HK-2 (cell line): ENCODE measurements at regions not wholly inside any gene's neighbourhood (a gene's known extent, or its start where the extent isn't known, plus 50 kb on each side); places are given as distances from the start of the nearest gene placed in this dataset.
"Not testable (repeated sequence)": the region's sequence is repeated elsewhere in the genome, so short reads cannot be mapped to it uniquely, and the experiment has no call there.

Experiments
- DNase-seq: peaks from one replicate; pipeline ENCODE4 v3.0.0-alpha.2; 2018; ENCODE audit not compliant: unreplicated experiment

GRCh38 chr4:179278647-179279046, 1836.4 kb upstream of the AGA start:
- no peak for DNase-seq

DNA sequence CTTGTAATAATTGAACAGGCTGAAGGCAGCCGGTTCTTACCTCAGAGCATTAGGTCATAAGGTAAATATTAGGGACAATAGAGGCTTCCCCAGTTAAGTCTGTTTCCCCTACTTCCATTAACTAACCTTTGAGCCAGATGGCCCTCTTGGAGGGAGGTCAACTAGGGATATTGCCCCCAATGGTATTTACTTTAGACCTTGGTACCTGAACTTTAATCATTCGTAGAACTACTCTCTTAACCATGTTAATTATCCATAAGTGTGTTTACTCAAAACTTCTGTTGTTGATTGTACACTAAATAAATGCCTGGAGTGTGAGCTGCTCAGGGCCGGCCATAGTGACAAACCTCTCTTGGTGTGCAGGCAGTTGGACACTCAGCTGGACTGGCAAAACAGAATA, 1843.5 kb upstream of the AGA start:
- no peak for DNase-seq

GRCh38 chr4:179291657-179292056, 1849.4 kb upstream of the AGA start:
- DNase-seq = no peak

DNA sequence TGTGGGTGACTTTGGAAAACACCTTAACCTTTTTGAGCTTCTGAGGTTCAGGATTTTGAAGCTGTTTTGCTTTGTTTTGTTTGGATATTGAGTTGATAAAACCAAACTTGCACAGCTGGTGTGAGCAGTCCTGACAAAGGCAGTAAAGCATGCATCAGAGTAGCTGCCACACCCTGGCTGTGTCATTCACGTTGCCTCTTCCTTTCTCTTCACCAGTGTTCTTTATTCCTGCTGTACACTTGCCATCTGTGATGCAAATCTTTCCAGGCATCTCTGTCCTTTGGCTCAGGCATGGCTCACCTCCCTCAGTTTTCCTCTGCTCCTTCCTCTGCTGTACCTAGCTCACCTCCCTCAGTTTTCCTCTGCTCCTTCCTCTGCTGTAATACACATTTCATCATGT, 1850.2 kb upstream of the AGA start:
- no peak for DNase-seq

- DNase-seq = peak; percentile 31
These were observed 1865.3 kb upstream of the AGA start for GRCh38 chr4:179307297-179308136.

GRCh38 chr4:179313823-179314222, 1871.6 kb upstream of the AGA start:
- DNase-seq = no peak

- no peak for DNase-seq
These were observed 1882.9 kb upstream of the AGA start for GRCh38 chr4:179325181-179325580.

GRCh38 chr4:179328627-179329026, 1886.4 kb upstream of the AGA start:
- no peak for DNase-seq

DNA sequence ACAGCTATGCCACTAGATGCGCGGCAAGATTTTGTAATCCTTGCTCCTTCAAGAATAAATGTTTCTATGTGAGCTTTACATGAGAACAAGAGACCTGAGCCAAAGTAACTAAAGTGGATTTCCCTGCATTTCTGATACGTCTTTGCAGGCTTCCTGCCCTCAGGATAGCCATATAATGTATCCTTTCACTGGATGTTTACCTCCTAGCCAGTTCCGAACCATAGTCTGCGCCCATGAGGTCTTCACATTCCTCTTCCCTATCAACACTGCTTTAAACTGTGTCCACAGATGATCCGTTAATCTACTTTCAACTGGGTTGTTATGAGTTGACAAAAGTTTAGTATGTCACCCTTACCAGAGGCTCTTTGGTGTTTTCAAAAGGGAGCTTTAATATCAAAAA, 1889.1 kb upstream of the AGA start:
- no peak for DNase-seq

DNA sequence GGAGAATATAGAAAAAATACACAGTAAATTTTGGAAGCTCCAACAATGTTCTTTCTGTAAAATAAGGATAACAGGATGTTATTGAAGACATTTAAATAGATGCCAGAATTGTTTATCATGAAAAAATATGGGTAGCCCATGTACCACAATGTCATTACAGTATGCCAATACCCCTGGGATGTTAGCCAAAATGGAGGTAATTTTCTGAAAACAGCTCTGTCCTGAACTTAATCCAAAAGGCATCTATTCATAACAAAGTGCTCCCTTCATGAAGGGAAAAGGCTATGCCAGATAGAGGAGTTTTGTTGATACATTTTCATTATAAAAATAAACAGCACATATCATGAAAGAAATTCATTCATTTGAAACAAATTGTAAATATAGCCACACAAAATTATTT, 1902.6 kb upstream of the AGA start:
- no peak for DNase-seq

DNA sequence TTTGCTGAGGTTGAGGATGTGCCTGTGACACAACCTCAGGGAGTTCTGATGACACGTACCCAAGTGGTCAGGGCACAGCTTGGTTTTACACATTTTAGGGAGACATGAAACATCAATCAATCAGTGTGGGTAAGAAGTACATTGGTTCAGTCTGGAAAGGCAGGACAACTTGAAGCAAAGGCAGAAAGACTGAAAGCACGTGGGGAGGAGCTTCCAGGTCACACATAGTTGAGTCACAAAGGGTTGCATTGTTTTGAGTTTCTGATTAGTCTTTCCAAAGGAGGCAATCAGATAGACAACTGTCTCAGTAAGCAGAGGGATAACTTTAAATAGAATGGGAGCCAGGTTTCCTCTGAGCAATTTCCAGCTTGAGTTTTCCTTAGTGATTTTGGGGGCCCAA, 1910.0 kb upstream of the AGA start:
- DNase-seq = no peak

DNA sequence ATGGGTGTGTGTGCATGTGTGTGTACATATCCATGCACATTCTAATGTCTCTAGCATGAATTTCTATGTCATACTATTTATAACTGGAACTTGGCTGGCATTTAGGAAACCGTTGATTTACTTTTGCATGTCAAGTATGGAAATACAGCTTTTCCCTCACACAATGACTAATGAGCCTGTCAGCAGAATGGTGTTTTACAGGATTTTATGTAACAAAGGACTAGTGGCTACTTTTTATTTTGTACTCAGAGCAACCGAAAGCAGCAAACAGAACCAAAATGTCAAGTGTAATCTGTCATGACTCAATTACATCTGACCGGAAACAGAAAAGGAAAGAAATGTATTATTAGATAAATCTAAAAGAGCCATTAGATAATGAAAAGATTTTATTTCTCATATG, 1911.5 kb upstream of the AGA start:
- no peak for DNase-seq

DNA sequence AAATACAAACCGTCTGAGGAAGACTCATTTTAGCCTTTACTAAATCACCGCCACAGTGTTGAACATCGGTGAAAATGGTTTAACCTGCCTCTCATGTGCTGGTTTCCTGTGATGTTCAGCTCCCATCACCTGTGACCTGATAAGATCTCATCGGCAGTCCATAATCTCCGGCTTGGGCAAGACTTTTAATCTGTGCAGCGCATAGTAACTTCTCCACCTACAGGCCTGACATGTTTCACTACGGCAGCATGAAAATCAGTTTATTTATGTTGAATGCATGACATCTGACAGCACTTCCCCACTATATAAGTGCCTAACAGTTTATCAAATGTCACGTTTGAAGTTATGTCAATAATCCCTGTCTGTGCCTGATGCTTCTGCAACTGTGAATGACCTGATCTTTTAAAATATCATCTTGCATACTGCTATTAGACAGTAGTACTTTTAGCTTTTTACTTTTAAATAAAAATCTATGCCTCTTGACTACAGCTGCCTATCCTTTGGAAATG, 1919.8 kb upstream of the AGA start:
- DNase-seq = no peak

DNA sequence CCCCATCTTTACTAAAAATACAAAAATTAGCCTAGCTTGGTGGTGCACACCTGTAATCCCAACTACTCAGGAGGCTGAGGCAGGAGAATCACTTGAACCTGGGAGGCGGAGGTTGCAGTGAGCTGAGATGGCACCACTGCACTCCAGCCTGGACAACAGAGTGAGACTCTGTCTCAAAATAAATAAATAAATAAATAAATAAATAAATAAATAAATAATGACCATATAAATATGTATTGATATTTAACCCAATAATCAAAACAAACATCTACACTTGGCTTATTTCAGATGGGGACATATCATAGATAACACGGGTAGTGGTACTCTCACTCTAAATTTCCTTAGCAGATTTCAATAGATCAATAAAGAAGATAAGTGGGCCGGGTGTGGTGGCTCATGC, 1923.7 kb upstream of the AGA start:
- DNase-seq = not testable (repeated sequence)

DNA sequence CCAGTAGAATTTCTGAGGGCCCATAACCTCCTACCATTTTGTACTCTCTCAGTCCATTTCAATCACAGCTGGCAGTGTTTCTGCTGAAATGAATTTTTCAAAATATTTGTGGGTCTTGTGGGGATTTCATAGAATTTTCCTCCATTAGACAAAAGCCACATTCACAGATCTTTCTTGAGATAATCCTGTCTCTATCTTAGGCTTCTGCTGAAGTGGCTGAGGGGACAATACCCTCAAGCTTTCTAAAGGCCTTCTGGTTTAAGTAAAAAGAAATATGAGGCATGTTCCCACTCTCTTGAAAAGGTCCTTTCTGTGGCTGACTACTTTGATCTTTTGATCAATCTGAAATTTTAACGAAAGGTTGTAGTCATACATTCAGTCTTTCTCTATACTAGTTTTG, 1930.0 kb upstream of the AGA start:
- no peak for DNase-seq

- DNase-seq = no peak
These were observed 1930.5 kb upstream of the AGA start for GRCh38 chr4:179372746-179373145.

DNA sequence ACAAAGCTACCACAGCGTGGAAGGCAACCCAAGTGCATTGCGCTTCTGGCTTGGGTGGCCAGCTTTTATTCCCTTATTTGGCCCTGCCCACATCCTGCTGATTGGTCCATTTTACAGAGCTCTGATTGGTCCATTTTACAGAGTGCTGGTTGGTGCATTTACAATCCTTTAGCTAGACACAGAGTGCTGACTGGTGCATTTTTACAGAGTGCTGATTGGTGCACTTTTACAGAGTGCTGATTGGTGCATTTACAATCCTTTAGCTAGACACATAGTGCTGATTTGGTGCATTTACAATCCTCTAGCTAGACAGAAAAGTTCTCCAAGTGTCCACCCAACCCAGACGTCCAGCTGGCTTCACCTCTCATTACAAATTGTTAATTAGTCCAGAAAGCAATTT, 1936.6 kb upstream of the AGA start:
- DNase-seq = not testable (repeated sequence)

- no peak for DNase-seq
These were observed 1950.5 kb upstream of the AGA start for GRCh38 chr4:179392787-179393186.

- no peak for DNase-seq
These were observed 1956.2 kb upstream of the AGA start for GRCh38 chr4:179398414-179398813.

DNA sequence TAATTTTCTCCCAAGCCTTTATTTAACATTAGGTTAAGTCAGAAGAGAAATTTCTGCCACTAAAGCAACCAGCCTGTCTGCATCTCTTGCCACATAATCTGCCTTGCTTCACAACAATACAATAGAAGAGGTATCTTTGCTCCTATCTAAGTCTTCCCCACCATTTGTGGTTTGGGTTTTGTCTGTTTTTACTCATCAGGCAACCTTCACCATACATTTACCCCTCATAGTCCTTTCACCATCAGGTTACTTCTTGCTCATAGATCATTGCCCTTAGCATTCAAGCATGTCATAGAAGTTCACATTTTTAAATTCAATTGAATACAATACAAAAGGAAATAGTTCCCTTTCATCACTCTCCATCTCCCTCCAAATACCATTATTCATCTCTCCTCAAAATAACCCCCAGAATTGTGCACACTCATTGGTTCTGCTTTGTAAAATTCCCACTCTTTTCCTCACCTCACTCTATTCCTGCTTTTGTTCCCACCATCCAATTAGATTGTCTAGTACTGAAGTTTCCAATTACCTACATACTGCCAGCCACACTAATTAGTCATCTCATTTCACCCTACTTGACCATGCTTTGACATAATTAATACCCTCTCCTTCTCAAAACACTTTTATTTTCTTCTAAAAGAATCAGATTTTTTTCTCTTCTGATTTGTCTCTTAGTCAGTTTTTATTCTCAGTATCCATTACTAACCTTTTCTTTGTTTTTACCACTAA, 1957.0 kb upstream of the AGA start:
- no peak for DNase-seq

DNA sequence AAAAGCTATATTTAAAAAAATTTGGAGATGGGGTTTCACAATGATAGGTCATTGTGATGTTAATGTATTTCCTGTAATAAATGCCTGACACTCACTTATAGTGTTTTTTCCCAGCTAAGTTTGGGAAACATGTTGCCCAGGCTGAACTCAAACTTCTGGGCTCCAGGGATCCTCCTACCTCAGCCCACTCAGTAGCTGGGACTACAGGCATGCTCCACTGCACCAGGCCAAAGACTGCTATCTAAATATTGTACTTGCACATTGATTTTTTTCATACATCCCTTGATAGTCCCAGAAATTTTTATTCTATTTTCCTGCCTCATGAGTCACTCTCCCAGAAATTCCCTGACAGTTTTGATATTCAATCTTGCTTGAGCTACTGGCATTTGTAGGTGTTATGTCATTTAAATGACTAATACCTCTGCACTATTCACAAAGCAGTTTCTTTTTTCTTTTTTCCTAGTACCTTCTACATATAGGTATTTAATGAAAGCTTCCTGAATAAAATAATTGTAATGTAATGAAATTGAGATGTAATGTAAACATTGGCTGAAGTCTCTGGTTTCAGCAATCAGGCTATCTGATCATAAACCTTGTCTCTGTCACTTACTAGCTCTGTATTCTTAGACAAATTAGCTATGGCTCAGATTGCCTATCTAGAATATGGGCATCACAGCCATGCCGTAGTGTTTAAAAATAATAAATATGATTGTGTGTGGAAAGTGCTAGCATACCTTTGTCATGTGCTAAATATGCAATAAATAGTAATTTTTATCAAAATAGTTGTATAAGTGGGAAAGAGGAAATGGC, 1973.0 kb upstream of the AGA start:
- DNase-seq = no peak

DNA sequence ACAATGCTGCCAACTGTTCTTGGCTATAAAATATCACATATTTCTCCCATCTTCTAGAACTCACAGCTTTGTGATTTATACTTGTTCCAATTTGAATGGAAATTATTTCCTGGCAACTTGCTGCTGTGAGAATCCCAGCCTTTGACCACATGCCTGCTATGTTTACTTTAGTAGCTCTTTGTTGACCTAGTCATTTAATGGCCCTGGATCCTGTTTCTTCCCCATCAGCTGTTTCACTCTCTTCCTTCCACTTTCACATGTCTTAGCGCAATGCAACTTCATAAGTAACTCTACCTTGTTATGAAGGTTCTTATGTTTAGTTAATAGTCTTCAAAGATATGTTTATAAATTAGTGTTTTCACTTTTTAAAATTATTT, 1973.6 kb upstream of the AGA start:
- DNase-seq = no peak
